ENCODE measurements at regions not wholly inside any gene's neighbourhood (a gene's known extent, or its start where the extent isn't known, plus 50 kb on each side); places are given as distances from the start of the nearest gene placed in this dataset.
A peak's percentile ranks its signal among the peaks of the same experiment; 100 is the strongest.

DNA sequence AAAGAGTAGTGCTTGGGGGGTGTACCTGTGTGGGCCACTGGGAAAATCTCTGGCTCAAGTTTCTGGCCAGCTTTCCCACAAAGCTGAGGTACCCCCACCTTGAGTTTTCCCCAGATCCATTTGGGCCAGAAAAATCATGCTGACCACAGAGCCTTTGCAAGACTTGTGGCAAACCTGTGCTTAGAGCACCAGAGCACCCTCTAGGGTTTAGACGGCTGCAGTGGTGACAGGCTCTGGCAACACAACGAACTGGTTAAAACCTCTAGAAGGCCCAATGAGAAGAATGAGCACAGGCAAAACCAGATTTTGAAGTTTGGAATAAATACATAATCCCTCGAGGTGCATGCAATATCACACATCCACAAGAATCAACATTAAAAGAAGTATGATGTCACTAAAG, 290.7 kb upstream of the FOLH1 start:
- ATAC-seq = no peak
- no peak for TF ChIP-seq ZC3H10 (CRISPR knock-in tag; IDR thresholded peaks at IDR 0.05)

DNA sequence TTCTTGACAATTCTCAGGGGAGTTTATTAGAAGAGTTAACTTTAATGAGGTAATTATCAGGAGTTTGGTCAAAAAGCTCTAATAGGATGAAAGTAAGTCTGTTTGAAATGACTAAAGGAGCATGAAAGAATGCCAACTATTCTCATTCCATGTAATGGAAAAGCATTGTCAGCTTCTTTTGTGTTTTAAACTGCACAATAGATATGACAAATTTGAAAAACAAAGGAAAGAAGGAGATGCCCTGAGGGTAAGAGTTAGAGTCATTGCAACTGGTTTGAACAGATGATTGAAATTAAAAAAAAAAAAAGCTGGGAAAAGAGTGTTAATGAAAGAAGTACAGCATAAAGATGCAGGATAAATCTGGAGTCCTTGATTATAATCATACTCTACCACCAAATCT, 296.8 kb upstream of the FOLH1 start:
- TF ChIP-seq RARB (CRISPR knock-in tag; IDR thresholded peaks at IDR 0.05) (no peak), PPARA (CRISPR knock-in tag; IDR thresholded peaks at IDR 0.05; ENCODE audit: borderline replicate concordance) (no peak), ESRRG (CRISPR knock-in tag; IDR thresholded peaks at IDR 0.05) (no peak), ISL1 (CRISPR knock-in tag; IDR thresholded peaks at IDR 0.05) (no peak), ZFP3 (CRISPR knock-in tag; IDR thresholded peaks at IDR 0.05) (no peak), CSDC2 (CRISPR knock-in tag; IDR thresholded peaks at IDR 0.05) (no peak), TOX (CRISPR knock-in tag; IDR thresholded peaks at IDR 0.05; ENCODE audit: borderline replicate concordance) (no peak), ZNF565 (CRISPR knock-in tag; conservative IDR thresholded peaks at IDR 0.05; ENCODE audit: low read depth) (no peak), GLIS3 (CRISPR knock-in tag; IDR thresholded peaks at IDR 0.05) (no peak), ZNF70 (CRISPR knock-in tag; IDR thresholded peaks at IDR 0.05) (no peak), SNAI2 (CRISPR knock-in tag; IDR thresholded peaks at IDR 0.05) (no peak), ZNF8 (CRISPR knock-in tag; IDR thresholded peaks at IDR 0.05) (no peak), BACH2 (CRISPR knock-in tag; IDR thresholded peaks at IDR 0.05; ENCODE audit: borderline replicate concordance) (no peak), ZFP30 (CRISPR knock-in tag; IDR thresholded peaks at IDR 0.05) (no peak)
- TF ChIP-seq, protein P1, sequence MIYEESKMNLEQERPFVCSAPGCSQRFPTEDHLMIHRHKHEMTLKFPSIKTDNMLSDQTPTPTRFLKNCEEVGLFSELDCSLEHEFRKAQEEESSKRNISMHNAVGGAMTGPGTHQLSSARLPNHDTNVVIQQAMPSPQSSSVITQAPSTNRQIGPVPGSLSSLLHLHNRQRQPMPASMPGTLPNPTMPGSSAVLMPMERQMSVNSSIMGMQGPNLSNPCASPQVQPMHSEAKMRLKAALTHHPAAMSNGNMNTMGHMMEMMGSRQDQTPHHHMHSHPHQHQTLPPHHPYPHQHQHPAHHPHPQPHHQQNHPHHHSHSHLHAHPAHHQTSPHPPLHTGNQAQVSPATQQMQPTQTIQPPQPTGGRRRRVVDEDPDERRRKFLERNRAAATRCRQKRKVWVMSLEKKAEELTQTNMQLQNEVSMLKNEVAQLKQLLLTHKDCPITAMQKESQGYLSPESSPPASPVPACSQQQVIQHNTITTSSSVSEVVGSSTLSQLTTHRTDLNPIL (CRISPR knock-in tag; IDR thresholded peaks at IDR 0.05; ENCODE audit: low read depth) = no peak
- TF ChIP-seq, protein P2, sequence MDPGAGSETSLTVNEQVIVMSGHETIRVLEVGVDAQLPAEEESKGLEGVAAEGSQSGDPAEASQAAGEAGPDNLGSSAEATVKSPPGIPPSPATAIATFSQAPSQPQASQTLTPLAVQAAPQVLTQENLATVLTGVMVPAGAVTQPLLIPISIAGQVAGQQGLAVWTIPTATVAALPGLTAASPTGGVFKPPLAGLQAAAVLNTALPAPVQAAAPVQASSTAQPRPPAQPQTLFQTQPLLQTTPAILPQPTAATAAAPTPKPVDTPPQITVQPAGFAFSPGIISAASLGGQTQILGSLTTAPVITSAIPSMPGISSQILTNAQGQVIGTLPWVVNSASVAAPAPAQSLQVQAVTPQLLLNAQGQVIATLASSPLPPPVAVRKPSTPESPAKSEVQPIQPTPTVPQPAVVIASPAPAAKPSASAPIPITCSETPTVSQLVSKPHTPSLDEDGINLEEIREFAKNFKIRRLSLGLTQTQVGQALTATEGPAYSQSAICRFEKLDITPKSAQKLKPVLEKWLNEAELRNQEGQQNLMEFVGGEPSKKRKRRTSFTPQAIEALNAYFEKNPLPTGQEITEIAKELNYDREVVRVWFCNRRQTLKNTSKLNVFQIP (CRISPR knock-in tag; IDR thresholded peaks at IDR 0.05; ENCODE audit: borderline replicate concordance, low read depth) = no peak
- TF ChIP-seq, protein P3, sequence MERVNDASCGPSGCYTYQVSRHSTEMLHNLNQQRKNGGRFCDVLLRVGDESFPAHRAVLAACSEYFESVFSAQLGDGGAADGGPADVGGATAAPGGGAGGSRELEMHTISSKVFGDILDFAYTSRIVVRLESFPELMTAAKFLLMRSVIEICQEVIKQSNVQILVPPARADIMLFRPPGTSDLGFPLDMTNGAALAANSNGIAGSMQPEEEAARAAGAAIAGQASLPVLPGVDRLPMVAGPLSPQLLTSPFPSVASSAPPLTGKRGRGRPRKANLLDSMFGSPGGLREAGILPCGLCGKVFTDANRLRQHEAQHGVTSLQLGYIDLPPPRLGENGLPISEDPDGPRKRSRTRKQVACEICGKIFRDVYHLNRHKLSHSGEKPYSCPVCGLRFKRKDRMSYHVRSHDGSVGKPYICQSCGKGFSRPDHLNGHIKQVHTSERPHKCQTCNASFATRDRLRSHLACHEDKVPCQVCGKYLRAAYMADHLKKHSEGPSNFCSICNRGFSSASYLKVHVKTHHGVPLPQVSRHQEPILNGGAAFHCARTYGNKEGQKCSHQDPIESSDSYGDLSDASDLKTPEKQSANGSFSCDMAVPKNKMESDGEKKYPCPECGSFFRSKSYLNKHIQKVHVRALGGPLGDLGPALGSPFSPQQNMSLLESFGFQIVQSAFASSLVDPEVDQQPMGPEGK (CRISPR knock-in tag; IDR thresholded peaks at IDR 0.05; ENCODE audit: borderline replicate concordance) = no peak
- TF ChIP-seq, protein P4, sequence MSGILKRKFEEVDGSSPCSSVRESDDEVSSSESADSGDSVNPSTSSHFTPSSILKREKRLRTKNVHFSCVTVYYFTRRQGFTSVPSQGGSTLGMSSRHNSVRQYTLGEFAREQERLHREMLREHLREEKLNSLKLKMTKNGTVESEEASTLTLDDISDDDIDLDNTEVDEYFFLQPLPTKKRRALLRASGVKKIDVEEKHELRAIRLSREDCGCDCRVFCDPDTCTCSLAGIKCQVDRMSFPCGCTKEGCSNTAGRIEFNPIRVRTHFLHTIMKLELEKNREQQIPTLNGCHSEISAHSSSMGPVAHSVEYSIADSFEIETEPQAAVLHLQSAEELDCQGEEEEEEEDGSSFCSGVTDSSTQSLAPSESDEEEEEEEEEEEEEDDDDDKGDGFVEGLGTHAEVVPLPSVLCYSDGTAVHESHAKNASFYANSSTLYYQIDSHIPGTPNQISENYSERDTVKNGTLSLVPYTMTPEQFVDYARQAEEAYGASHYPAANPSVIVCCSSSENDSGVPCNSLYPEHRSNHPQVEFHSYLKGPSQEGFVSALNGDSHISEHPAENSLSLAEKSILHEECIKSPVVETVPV (CRISPR knock-in tag; IDR thresholded peaks at IDR 0.05) = no peak
- TF ChIP-seq, protein P5, sequence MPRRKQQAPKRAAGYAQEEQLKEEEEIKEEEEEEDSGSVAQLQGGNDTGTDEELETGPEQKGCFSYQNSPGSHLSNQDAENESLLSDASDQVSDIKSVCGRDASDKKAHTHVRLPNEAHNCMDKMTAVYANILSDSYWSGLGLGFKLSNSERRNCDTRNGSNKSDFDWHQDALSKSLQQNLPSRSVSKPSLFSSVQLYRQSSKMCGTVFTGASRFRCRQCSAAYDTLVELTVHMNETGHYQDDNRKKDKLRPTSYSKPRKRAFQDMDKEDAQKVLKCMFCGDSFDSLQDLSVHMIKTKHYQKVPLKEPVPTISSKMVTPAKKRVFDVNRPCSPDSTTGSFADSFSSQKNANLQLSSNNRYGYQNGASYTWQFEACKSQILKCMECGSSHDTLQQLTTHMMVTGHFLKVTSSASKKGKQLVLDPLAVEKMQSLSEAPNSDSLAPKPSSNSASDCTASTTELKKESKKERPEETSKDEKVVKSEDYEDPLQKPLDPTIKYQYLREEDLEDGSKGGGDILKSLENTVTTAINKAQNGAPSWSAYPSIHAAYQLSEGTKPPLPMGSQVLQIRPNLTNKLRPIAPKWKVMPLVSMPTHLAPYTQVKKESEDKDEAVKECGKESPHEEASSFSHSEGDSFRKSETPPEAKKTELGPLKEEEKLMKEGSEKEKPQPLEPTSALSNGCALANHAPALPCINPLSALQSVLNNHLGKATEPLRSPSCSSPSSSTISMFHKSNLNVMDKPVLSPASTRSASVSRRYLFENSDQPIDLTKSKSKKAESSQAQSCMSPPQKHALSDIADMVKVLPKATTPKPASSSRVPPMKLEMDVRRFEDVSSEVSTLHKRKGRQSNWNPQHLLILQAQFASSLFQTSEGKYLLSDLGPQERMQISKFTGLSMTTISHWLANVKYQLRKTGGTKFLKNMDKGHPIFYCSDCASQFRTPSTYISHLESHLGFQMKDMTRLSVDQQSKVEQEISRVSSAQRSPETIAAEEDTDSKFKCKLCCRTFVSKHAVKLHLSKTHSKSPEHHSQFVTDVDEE (CRISPR knock-in tag; IDR thresholded peaks at IDR 0.05) = no peak
- no peak for ATAC-seq

DNA sequence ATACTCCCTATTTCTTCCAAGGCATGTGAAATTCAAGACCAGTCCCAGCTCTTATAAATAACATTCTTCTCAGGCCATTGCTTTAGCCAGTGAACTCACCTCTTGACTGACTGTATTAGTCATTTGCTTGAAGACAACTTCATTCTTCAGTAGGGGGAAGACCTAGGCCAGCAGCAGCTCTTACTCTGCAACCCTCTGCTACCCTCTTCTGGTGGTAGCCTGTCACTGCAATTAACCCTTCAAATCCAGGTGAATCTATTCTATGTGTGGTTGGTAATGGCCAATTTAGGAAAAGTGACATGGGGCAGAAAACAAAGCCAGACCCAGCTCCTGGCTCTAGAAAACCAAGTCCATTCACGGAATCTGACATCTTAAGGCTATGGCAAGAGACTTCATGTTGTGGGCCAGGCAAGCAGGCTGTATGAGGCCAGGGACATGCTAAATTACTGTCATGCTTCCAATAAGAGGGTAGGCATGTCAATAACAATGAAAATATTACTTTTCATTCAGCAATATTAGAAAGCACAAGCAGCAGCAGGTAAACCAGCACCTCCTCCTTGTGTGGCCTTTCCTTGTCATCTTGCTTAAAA, 317.9 kb upstream of the FOLH1 start:
- ATAC-seq = peak; percentile 86

DNA sequence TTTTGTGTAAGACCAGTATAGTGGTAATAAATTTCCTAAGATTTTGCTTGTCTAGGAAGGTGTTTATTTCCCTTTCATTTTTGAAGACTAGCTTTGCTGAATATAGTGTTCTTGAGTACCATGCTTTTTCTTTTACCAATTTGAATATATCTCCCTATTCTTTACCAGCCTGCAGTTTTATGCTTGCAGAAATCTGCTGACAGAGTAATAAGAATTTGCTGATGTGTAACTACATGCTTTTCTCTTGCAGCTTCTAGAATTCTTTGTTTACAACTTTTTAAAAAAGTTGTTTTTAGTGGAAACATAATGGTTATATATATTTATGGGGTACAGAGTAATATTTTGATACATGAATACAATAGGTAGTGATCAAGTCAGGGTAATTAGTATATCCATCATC, 324.8 kb upstream of the FOLH1 start:
- ATAC-seq = no peak
- TF ChIP-seq ZFP3 (CRISPR knock-in tag; IDR thresholded peaks at IDR 0.05) (no peak), GLIS3 (CRISPR knock-in tag; IDR thresholded peaks at IDR 0.05) (no peak), ZNF8 (CRISPR knock-in tag; IDR thresholded peaks at IDR 0.05) (no peak), OSR1 (CRISPR knock-in tag; IDR thresholded peaks at IDR 0.05) (no peak), ISL1 (CRISPR knock-in tag; IDR thresholded peaks at IDR 0.05) (no peak), ARNTL (CRISPR knock-in tag; IDR thresholded peaks at IDR 0.05; ENCODE audit: borderline replicate concordance, low read depth) (no peak), TOX (CRISPR knock-in tag; IDR thresholded peaks at IDR 0.05; ENCODE audit: borderline replicate concordance) (no peak), TCF4 (CRISPR knock-in tag; IDR thresholded peaks at IDR 0.05; ENCODE audit: borderline replicate concordance) (no peak)
- TF ChIP-seq, protein P2 (CRISPR knock-in tag; IDR thresholded peaks at IDR 0.05; ENCODE audit: borderline replicate concordance, low read depth) = no peak
- TF ChIP-seq, protein P3 (CRISPR knock-in tag; IDR thresholded peaks at IDR 0.05; ENCODE audit: borderline replicate concordance) = no peak
